Tibial nerve (tissue), 3 donors: ENCODE measurements at regions not wholly inside any gene's neighbourhood (a gene's known extent, or its start where the extent isn't known, plus 50 kb on each side); places are given as distances from the start of the nearest gene placed in this dataset.

Experiments used
- POLR2A ChIP-seq, 2 donors: fragments of 450-650 bp; IDR thresholded peaks; one replicate each; pipeline ENCODE4 v1.6.1; 2017; ENCODE audit warnings: antibody characterized with exemption in 2 of 2, mild to moderate bottlenecking in 2 of 2, moderate library complexity in 2 of 2
- TF ChIP-seq, protein P1 (sequence below), 5 experiments: fragments of 200-600 bp in 3 of 5; fragments of 450-650 bp in 2 of 5; sonication (generic) in 3 of 5; IDR thresholded peaks; one replicate each; pipeline ENCODE4 v1.5.1; 2016 to 2019; ENCODE audit warnings: antibody characterized with exemption in 5 of 5, mild to moderate bottlenecking in 3 of 5, moderate library complexity in 2 of 5

DNA sequence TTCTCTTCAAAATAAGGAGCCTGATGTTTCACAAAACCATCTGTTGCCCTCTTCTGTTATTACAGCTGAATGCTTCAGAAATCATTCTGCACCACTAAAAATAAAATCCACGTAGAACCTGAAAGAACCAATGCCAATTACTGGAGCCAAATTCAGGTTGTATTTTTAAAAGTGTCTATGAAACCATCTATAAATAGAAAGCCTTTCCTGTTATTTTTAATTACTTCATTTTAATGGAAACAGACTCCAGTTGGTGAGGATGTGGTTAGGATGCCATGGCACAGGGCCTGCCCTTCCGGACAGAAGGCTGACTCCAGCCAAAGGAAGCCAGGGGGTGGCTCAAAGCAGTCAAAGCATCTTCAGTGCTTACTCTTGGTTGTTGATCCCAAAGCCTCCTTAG lies 119.8 kb downstream of the TENT4A start:
- no peak for TF ChIP-seq POLR2A (IDR thresholded peaks at IDR 0.05)
- TF ChIP-seq, protein P1, sequence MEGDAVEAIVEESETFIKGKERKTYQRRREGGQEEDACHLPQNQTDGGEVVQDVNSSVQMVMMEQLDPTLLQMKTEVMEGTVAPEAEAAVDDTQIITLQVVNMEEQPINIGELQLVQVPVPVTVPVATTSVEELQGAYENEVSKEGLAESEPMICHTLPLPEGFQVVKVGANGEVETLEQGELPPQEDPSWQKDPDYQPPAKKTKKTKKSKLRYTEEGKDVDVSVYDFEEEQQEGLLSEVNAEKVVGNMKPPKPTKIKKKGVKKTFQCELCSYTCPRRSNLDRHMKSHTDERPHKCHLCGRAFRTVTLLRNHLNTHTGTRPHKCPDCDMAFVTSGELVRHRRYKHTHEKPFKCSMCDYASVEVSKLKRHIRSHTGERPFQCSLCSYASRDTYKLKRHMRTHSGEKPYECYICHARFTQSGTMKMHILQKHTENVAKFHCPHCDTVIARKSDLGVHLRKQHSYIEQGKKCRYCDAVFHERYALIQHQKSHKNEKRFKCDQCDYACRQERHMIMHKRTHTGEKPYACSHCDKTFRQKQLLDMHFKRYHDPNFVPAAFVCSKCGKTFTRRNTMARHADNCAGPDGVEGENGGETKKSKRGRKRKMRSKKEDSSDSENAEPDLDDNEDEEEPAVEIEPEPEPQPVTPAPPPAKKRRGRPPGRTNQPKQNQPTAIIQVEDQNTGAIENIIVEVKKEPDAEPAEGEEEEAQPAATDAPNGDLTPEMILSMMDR (IDR thresholded peaks at IDR 0.05) = no peak
